GM21717 (cell line): ENCODE measurements at regions not wholly inside any gene's neighbourhood (a gene's known extent, or its start where the extent isn't known, plus 50 kb on each side); places are given as distances from the start of the nearest gene placed in this dataset.
A peak's percentile ranks its signal among the peaks of the same experiment; 100 is the strongest.

Source experiments
- ATAC-seq: cut with Tn5 transposase; IDR thresholded peaks from one replicate; pipeline ENCODE4 v1.9.1; 2021; ENCODE audit warnings: mild to moderate bottlenecking, moderate library complexity; ENCODE audit not compliant: unreplicated experiment

GRCh38 chr6:29884261-29884660 lies 56.6 kb downstream of the HLA-G start:
- no peak for ATAC-seq

GRCh38 chr6:29886701-29887100 lies 55.6 kb upstream of the HLA-A start:
- no peak for ATAC-seq

GRCh38 chr6:29887330-29887818 lies 55.0 kb upstream of the HLA-A start:
- peak; percentile 36 for ATAC-seq

GRCh38 chr6:29887819-29888776 lies 54.2 kb upstream of the HLA-A start:
- peak; percentile 65 for ATAC-seq
